ENCODE measurements at regions not wholly inside any gene's neighbourhood (a gene's known extent, or its start where the extent isn't known, plus 50 kb on each side); places are given as distances from the start of the nearest gene placed in this dataset.

DNA sequence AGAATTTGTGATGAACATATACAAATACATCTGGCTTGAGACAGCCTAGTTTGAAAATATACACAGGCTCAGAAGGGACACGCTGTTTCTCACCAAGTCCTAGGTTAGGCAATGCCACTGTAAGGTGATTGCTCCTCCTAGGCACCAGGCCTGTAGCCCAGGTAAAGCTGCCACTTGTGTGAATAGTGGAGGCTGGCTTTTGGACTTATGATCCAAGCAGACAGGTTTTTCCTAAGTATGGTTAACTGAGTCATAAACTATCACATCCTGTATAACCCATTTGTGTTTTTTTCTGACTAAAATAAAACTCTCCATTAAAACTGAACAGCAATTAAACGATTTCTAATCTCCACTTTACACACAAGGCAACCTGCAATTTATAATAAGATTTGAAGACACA, 81.0 kb downstream of the SEMA4F start:
- no peak for DNase-seq

DNA sequence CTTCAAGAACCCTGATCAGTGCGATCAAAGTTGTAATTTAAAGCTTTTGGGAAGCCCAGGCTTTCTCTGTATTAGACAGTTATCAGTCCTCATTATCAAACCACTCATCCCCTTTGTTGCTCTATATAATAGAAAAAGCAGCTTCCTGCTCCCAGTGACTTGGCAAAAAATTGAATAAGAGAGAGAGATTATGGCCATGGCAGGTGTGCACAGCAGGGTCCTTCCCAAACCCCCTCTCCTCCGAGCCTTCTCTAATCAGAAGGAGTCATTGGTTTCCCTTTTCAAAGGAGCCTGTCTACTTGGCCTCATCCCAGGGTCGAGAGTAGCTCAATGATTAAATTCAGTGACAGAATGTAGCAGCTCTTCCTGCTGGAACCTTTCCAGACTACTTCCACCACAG, 81.5 kb downstream of the SEMA4F start:
- no peak for DNase-seq

DNA sequence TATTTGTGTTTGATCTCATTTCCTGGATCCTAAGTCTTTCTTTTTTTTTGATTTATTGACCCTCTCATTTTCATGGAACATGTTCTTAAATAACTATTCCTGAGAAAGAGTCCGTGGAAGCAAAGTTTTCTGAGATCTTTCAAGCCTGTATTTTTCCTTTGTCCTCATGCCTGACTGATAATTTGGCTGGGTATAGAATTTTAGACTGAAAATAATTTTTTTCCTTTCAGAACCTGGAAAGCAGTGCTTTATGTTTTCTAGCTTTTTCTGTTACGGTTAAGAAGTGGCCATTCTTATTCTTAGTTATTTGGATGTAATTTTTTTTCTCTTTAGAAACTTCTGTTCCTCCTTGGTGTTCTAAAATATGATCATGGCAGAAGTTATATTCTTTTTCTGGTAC, 82.5 kb downstream of the SEMA4F start:
- no peak for DNase-seq

DNA sequence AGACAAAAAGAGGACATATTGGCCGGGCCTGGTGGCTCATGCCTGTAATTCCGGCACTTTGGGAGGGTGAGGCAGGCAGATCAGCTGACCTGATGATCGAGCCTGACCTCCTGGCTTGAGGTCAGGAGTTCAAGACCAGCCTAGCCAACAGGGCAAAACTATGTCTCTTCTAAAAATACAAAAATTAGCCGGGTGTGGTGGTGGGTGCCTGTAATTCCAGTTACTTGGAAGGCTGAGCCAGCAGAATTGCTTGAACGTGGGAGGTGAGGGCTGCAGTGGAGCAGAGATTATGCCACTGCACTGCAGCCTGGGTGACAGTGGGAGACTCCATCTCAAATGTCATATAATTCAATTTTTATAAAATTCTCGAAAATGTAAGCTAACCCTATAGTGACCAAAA, 84.5 kb downstream of the SEMA4F start:
- DNase-seq: no peak

DNA sequence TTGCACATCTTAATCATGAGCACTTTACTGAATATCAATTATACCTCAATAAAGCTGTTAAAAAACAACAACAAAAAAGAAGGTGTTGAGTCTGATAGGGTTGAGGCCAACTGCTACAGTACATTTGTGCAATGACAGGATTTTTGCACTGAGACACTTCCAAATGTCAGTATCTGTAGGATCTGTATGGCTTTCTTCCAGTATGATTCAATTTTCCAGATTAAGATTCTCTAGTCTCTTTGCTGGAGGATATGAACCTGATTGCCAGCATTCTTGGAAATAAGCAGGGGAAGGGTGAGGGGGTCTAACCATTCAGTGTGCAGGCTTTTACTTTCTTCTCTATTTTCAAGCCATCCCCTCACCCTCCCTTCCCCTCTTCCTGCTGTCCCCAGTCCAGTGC, 85.1 kb downstream of the SEMA4F start:
- no peak for DNase-seq

DNA sequence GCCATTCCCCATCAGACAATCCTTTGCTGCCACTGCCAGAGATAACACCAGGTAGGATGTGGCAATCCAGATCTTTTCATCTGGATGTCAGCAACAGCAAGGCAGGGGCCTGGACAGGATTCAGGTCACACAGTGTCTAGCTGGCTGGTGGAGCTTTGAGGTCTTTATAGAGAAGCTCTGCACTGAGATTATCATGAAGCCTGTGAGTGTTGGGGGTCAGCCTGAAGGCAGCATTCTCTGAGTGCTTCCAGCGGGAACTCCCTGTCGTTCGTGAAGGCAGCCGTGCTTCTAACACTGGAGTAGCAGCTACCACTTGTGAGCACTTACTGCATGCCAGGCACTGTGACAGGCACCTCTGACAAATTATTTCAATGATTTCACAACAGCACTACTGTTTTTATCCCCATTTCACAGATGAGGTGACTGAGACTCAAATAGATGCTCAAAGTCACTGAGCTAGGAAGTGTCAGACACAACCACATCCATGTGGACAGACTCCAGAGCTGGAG, 85.7 kb downstream of the SEMA4F start:
- no peak for DNase-seq

DNA sequence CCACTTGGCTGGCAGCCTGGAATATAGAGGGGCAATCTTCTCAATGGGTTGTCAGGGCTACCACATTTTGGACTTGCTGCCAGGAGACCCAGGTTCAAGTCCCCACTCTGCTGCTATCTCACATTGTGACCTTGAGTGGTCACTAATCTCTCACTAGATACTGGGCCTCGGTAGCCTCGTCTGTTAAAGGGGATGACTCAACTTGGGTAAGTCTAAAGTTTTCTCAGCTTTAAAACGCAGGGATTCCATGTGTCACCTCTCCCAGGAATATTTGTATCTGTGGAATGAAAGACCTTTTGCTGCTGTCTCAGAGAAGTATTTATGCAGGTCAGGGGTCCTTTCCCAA, 86.3 kb downstream of the SEMA4F start:
- DNase-seq: no peak

DNA sequence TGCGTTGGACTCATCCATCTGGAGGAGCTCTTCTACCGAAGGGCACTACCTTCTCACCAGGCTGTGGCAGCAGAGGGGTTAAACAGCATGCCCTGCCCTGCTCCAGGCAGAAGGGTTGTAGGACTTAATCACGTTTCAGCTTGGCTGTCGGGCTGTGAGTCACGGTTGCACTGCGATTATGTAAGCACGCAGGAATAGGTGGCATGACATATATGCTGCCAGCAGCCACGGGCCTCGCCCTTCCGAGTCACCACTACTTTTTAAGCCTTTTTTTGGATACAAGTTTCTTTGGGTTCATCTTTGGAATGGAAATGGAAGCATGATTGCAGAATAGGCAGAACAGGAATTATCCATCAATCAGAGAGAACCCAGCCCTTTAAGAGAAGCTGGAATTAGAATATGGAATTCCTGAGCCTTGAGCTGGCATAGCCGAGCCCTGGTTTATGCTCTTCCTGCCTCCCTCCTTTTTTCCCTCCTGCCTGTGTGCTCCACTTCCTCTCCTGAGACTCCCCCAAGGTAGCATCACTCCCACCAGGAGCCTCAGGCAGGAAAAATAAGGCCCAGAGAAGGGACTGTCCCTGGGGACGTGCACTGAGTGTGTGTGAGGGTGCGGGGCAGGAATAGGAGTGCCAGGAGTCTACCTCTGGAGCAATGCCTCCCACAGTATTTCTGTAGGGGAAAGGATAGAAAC, 86.8 kb downstream of the SEMA4F start:
- peak; percentile 7 for DNase-seq

DNA sequence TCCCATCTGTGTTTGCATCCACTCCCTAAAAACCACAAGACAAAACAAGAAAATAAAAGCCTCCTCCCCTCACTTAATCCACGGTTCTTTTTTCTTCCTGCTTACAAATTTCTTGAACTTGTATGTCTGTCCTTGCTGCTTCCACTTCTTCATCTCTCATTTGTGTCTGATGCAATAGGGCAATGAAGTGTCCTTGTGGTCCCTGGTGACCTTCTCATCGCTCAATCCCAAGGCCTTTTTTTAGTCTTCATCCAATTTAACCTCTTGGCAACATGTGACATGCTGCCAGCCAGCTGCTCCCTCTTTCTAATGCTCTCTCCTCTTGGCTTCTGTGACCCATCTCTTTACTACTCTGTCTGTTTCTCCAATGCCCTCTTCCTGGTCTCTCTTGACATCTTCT, 87.6 kb downstream of the SEMA4F start:
- no peak for DNase-seq

DNA sequence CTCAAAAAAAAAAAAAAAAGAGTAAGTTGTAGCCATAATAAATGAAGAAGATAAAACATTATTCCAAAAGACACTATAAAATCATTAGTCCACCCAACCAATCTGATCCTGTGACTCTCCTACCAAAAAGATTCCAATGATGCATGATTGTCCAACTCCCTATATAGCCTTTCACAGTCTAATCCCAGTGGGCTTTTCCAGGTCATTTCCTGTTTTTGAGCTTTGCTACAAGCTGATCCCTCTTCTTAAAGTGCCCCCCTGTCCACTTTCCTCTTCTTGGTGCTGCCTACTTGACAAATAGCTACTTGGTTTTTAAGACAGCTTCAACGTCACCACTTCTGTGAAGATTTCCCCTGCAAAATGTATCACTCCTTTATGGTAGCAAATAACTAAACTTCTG, 88.4 kb downstream of the SEMA4F start:
- no peak for DNase-seq

DNA sequence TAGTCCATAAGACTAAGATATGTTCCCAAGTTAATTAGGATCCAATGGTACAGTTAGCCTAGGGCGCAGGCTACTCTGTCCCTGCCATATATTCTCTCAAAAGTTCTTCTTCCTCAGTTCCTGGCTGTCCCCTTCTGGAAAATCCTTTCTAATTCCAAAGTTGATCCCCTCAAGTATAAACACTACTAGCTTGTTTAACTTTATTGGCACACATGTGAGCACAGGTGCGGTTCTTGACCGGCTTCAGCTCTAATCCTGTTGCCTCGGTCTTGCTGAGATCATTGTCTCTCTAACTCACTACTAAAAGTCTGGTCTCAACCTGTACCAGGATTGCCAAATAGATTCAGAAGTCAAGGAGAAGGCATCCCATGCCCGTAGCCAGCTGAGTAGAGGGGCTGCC, 89.0 kb downstream of the SEMA4F start:
- DNase-seq: no peak

DNA sequence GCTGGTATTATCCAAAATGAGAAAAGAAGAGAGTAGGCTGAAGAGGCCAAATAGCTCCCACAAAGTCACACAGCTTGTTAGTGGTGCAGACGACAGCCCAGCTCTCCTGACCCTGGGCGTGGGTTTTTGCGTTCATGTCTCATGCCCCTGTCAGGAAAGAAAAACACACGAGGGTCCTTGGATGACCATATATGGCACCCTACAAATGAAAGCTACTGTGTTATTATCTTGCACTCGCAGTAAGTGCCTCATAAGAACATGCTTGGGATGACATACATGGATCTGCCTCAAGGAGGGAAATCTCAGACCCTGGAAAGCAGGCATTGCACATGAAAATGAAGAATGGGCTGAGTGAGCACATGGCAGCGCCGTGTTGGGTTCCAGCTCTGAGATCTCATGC, 89.7 kb downstream of the SEMA4F start:
- no peak for DNase-seq

DNA sequence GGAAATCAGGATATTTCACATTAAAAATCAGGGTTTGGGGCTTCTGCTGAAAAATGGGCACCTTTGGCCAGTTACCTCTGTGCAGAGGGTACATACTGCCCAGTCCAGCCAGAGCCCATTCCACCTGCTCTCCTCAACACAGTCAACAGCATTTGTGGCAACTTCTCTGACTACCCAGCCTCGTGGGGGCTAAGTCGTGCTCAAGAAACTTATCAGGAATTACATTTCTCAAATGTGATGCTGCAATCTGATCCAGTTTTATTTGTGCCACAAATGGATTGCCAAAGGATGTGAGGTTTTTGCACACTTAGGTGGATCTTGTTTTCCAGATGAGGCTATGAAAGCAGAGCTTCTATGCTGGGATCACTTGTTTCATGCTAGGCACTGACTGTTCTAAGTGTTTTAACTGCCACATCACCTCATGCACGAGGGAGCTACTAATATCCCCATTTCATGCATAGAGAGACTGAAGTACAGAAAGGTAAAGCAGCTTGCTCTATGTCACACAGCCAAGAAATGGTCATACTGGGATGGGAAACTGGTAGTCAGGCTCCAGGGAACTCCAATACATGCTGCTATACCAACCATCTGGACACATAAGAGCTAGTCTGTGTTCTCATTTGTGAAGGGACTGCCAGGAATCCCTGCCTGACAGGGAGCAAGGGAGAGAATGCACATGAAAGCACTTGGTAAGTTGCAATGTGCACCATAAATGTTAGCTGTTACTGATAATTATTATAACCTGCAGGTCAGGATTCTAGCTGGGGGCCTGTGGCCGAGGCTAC, 89.0 kb upstream of the HK2 start:
- no peak for DNase-seq

DNA sequence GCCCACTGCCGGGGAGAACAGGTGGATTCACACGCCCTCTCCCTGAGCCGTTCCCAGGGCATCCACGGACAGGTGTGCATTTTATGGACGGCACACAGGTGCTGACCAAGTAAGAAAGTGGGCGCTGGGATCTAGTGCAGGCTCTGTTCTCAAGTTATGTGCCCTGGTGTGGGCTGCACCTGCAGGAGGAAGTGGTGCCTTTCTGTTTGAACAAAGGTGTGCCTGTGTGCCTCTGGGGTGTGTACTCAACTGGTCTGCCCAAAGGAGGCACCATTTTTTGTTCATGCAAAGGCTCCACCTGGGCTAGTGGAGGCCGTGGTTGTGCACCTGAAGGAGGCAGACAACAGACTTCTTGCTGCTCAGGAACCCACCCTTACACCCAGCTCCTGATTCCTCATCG, 88.2 kb upstream of the HK2 start:
- DNase-seq: no peak

DNA sequence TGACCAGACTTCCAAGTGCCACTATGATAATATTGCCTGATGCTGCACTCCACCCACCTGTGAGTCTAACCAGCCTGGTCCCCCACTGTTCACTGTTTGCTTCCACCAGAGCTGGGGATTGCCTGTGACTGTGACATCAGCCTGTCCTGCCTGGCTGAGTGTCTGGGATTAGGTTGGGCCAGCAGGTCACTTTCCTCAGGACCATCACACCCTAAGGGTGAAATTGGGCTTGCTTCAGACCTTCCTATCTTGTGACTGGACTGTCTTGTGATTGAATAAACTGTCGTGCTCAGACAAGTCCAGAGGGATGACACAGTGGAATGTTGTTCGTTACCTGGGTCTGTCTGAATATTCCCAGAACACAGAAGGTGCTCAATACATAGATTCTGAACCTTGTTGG, 87.4 kb upstream of the HK2 start:
- no peak for DNase-seq

DNA sequence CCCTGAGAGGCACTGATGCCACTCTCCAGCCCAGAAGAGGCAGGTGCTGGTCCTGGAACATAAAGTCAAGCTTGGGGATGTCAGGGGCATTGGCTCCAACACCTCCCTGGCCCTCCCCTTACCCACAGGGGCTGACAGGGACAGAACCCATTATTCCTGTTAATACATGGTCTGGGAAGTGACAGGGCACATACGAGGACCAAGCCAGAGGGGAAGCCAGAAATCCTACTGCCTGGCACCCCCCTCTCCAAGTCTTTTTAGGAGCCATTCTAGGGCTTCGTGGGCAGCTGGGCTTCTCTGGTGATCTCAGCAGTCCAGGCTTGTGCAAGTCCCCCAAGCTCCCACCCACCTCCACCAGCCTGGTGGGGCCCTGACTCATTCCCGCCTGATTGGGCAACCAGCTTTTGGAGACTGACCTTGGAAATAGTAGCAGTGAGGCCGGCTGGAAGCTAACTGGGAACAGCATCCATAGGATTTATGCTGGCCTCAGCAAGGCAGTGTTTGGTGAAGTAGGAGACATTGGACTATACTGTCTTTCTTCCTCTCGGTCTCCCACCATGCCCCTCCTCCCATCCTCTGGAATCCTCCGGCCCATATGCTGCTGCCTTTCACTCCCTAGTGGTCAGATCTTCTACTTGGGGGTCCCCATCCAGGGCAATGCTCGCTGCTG, 86.4 kb upstream of the HK2 start:
- DNase-seq: no peak

DNA sequence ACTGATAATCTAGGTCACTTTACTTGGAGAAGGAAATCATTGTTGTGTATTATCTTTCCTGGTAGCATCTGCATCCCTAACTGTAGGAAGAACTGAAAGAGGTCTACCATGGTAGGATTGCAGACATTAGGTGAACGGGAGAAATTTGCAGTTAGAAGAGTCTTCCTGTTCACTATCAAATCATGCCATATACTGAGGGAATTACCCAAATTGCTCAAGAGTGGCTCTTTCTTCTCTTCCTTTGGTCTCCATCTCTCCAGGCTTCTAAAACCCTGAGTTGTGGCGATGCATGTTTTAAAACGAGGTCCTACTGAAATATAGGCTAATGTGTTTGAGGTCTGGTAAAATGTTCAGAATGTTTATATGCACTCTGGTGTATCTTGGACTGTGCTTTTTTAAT, 85.3 kb upstream of the HK2 start:
- DNase-seq: no peak

DNA sequence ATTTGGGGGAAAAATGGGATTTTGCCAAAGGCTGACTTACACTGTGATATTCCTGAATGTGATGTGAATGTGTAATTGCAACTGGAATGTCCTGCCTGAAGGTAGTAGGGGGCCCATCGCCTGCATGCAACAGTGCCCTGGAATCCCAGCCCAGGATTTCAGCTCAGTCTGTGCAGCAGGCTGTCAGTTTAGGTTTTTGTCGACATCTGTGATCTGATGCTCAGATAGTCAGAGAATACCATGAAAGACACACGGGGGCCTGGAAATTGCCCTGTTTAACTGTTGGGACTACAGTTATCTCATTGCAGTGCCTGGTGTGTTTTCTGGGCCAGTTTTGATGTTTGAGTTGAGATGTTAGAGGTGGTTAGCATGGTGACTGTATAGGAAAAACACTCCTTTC, 84.5 kb upstream of the HK2 start:
- no peak for DNase-seq

DNA sequence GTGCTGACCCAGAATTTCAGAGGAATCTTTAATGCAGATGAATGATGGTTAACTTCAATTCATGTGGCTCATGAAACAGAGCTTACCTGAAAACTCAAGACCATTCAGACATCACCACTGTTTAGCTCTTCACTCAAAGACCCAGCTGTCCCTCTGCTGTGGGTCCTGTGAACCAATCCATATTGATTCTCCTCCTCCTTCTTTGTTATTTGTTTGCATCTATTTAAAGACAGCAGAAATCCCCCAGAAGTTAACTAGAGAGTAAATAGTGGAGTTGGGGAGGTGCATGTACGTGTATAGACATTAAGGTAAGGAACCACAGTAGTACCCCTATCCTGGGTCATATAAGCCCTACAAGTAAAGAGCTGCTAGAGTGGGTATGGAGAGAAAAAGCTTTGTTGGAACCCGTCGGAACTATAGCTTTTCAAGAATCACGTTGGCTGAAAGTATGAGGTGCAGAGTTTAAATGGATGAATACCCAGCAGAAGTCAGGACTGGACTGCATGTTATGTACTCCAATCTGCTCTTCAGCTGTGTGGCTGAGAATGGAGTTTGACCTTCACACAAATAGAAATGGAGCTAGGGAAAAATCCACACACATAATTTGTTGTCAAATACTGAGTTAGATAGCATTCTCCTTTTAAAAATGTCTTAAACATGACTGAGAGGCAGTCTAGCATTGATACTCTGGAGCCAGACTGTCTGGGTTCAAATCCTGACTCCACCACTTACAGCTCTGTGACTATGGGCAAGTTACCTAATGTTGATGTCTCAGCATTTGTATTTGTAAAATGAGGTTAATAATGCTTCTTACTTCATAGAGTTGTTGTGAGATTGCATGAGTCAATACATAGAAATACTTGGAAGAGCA, 81.7 kb upstream of the HK2 start:
- DNase-seq: no peak

DNA sequence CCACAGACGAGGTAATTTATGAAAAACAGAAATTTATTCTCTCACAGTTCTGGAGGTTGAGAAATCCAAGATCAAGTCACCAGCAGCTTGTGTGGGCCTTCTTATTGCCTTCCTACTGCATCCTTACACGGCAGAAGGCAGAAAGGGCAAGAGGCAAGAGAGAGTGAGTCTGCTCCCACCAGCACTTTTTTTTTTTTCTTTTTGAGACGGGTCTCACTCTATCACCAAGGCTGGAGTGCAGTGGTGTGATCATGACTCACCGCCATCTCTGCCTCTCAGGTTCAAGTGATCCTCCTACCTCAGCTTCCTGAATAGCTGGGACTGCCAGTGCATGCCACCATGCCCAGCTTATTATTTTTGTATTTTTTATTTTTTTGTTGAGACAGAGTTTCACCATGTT, 78.5 kb upstream of the HK2 start:
- DNase-seq: no peak

DNA sequence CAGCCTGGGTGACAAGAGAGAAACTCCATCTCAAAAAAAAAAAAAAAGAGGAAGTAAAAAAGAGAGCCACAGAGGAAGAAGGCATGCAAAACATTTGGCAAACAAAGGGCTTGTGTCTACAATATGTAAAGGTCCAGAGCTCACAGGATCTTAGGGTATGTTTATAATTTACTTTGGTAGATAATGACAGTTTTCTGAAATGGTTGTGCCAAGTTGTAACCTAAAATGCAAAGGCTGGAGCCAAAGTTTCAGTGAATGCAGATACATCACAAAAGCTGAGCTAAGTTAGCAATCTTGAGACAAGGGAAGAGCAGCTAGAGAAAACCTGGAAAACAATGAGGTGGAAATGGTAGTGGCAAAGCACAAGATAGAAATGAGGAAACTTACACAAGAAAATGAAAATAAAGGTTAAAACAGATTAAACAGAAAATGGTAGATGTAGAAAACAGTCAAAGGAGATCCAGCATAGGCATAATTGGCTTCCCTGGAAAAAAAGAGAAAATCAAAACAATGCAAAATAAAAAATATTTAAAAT, 77.5 kb upstream of the HK2 start:
- DNase-seq: no peak

DNA sequence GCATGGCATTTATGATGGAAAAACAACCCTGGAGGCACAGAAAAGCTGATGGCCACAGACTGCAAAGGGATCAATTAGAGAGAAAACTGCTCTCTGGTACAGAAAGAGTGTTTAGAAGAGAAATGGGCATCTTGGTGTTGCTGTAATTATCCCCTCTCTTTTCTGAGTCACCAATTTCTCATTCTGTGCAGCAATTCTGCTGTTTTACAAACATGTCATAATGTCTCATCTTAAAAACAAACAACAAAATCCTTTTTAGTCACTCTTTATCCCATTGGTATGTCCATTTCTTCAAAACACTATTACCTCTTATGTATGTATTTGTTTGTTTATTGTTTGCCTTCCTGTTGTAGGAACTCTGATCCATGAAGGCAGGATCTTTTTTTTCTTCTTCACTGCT, 73.9 kb upstream of the HK2 start:
- DNase-seq: no peak
